RCC 7860 (cell line): ENCODE measurements at regions not wholly inside any gene's neighbourhood (a gene's known extent, or its start where the extent isn't known, plus 50 kb on each side); places are given as distances from the start of the nearest gene placed in this dataset.

Experiments
- DNase-seq: peaks from one replicate; pipeline ENCODE4 v3.0.0-alpha.2; 2015; ENCODE audit warnings: low spot score
- FAIRE-seq: peaks from 2 replicates; lab custom pipeline; 2012; peaks lifted over from hg19 to GRCh38; lab: Jason Lieb, UNC

GRCh38 chr12:89029961-89030360 lies 322.3 kb downstream of the DUSP6 start:
- DNase-seq (no peak), FAIRE-seq (no peak)

GRCh38 chr12:89024580-89024979 lies 327.7 kb downstream of the DUSP6 start:
- no peak for FAIRE-seq

GRCh38 chr12:89023936-89024335 lies 328.4 kb downstream of the DUSP6 start:
- DNase-seq: no peak
- FAIRE-seq: no peak

More at GRCh38 chr12:89024580-89024979, 327.7 kb downstream of the DUSP6 start:
- no peak for DNase-seq

- DNase-seq: no peak
- FAIRE-seq: no peak
Observed at GRCh38 chr12:89020689-89021088, 331.6 kb downstream of the DUSP6 start.

GRCh38 chr12:89020121-89020480 lies 332.2 kb downstream of the DUSP6 start:
- FAIRE-seq (no peak), DNase-seq (no peak)

- DNase-seq (peak; percentile 60), FAIRE-seq (peak; percentile 64)
Observed at GRCh38 chr12:89019439-89020120, 332.7 kb downstream of the DUSP6 start.

GRCh38 chr12:89016970-89017778 lies 335.1 kb downstream of the DUSP6 start:
- DNase-seq (peak; percentile 46), FAIRE-seq (peak; percentile 69)

- DNase-seq: no peak
- no peak for FAIRE-seq
Observed at GRCh38 chr12:89015419-89015818, 336.9 kb downstream of the DUSP6 start.

- no peak for DNase-seq
- FAIRE-seq: no peak
Observed at GRCh38 chr12:88998421-88998820, 353.9 kb downstream of the DUSP6 start.

- no peak for FAIRE-seq
Observed at GRCh38 chr12:88996200-88996788, 356.0 kb downstream of the DUSP6 start.

GRCh38 chr12:88994971-88995370 lies 357.3 kb downstream of the DUSP6 start:
- FAIRE-seq: no peak
- DNase-seq: no peak

More at GRCh38 chr12:88996200-88996788, 356.0 kb downstream of the DUSP6 start:
- DNase-seq: no peak

- no peak for DNase-seq
- FAIRE-seq: no peak
Observed at GRCh38 chr12:88994537-88994936, 357.8 kb downstream of the DUSP6 start.

GRCh38 chr12:88993651-88994050 lies 358.6 kb downstream of the DUSP6 start:
- FAIRE-seq: peak; percentile 83
- peak; percentile 58 for DNase-seq

GRCh38 chr12:88986056-88986455 lies 366.2 kb downstream of the DUSP6 start:
- no peak for DNase-seq
- no peak for FAIRE-seq

- no peak for DNase-seq
- no peak for FAIRE-seq
Observed at GRCh38 chr12:88985631-88986030, 366.7 kb downstream of the DUSP6 start.

GRCh38 chr12:88985011-88985410 lies 367.3 kb downstream of the DUSP6 start:
- DNase-seq: no peak
- FAIRE-seq: no peak

GRCh38 chr12:88982694-88983093 lies 369.6 kb downstream of the DUSP6 start:
- FAIRE-seq: no peak

GRCh38 chr12:88977115-88977514 lies 375.2 kb downstream of the DUSP6 start:
- DNase-seq (no peak), FAIRE-seq (no peak)

More at GRCh38 chr12:88982694-88983093, 369.6 kb downstream of the DUSP6 start:
- DNase-seq: no peak

GRCh38 chr12:88973998-88974397 lies 378.3 kb downstream of the DUSP6 start:
- FAIRE-seq (no peak), DNase-seq (no peak)

GRCh38 chr12:88970740-88971139 lies 381.6 kb downstream of the DUSP6 start:
- FAIRE-seq: no peak
- no peak for DNase-seq

GRCh38 chr12:88969127-88969526 lies 383.2 kb downstream of the DUSP6 start:
- DNase-seq (no peak), FAIRE-seq (no peak)
